ENCODE measurements at regions not wholly inside any gene's neighbourhood (a gene's known extent, or its start where the extent isn't known, plus 50 kb on each side); places are given as distances from the start of the nearest gene placed in this dataset.
"Not testable (repeated sequence)": the region's sequence is repeated elsewhere in the genome, so short reads cannot be mapped to it uniquely, and the experiment has no call there.

GRCh38 chr9:120315154-120315553 lies 264.8 kb downstream of the CDK5RAP2 start:
- Mint-ChIP-seq H3K36me3 (ENCODE audit: low read depth) (no peaks in the 10 kb centered on the region), H3K4me1 (ENCODE audit: low read depth) (no peaks in the 10 kb centered on the region), H3K9me3 (ENCODE audit: insufficient read depth) (peaks cover 12% of the 10 kb centered on the region), H3K27me3 (ENCODE audit: low read depth) (peaks cover 9% of the 10 kb centered on the region), H3K27ac (no peak overlapping the region), H3K4me3 (no peak overlapping the region)
- ChIA-PET CTCF (no interaction called here), POLR2A (no interaction called here)
- ATAC-seq (no peak), DNase-seq (no peak)

- no peak overlapping the region for H3K4me3 Mint-ChIP-seq
Measured at GRCh38 chr9:120312031-120312430, 267.9 kb downstream of the CDK5RAP2 start.

GRCh38 chr9:120310035-120310434 lies 269.9 kb downstream of the CDK5RAP2 start:
- no peaks in the 10 kb centered on the region for H3K4me1 Mint-ChIP-seq (ENCODE audit: low read depth)

More at GRCh38 chr9:120312031-120312430, 267.9 kb downstream of the CDK5RAP2 start:
- peaks cover 6% of the 10 kb centered on the region for H3K27me3 Mint-ChIP-seq (ENCODE audit: low read depth)
- no peaks in the 10 kb centered on the region for H3K36me3 Mint-ChIP-seq (ENCODE audit: low read depth)
- CTCF ChIA-PET = no interaction called here
- ATAC-seq (no peak), DNase-seq (no peak)
- peaks cover 12% of the 10 kb centered on the region for H3K9me3 Mint-ChIP-seq (ENCODE audit: insufficient read depth)
- no peak overlapping the region for H3K27ac Mint-ChIP-seq
- H3K4me1 Mint-ChIP-seq (ENCODE audit: low read depth) = no peaks in the 10 kb centered on the region
- POLR2A ChIA-PET = no interaction called here

GRCh38 chr9:120308495-120308894 lies 271.5 kb downstream of the CDK5RAP2 start:
- Mint-ChIP-seq H3K4me1 (ENCODE audit: low read depth) (no peaks in the 10 kb centered on the region), H3K27me3 (ENCODE audit: low read depth) (peaks cover 2% of the 10 kb centered on the region), H3K36me3 (ENCODE audit: low read depth) (no peaks in the 10 kb centered on the region), H3K4me3 (no peak overlapping the region), H3K9me3 (ENCODE audit: insufficient read depth) (peaks cover 8% of the 10 kb centered on the region), H3K27ac (no peak overlapping the region)
- DNase-seq (no peak), ATAC-seq (no peak)
- ChIA-PET CTCF (no interaction called here), POLR2A (interaction anchor here (0.6 kb wide), 1 partner anchor 46 kb away, joined by 3 read pairs; no protein-coding TSS in a partner anchor)

More at GRCh38 chr9:120310035-120310434, 269.9 kb downstream of the CDK5RAP2 start:
- Mint-ChIP-seq H3K36me3 (ENCODE audit: low read depth) (no peaks in the 10 kb centered on the region), H3K27me3 (ENCODE audit: low read depth) (peaks cover 2% of the 10 kb centered on the region), H3K4me3 (no peak overlapping the region), H3K9me3 (ENCODE audit: insufficient read depth) (peaks cover 12% of the 10 kb centered on the region), H3K27ac (no peak overlapping the region)
- DNase-seq (no peak), ATAC-seq (no peak)
- POLR2A ChIA-PET = no interaction called here
- CTCF ChIA-PET = no interaction called here

GRCh38 chr9:120307599-120307998 lies 272.4 kb downstream of the CDK5RAP2 start:
- no peak for DNase-seq
- no peak overlapping the region for H3K27ac Mint-ChIP-seq
- ATAC-seq = no peak
- no peaks in the 10 kb centered on the region for H3K36me3 Mint-ChIP-seq (ENCODE audit: low read depth)
- CTCF ChIA-PET = no interaction called here
- H3K27me3 Mint-ChIP-seq (ENCODE audit: low read depth) = no peaks in the 10 kb centered on the region
- H3K4me3 Mint-ChIP-seq = no peak overlapping the region
- H3K9me3 Mint-ChIP-seq (ENCODE audit: insufficient read depth) = peaks cover under 1% of the 10 kb centered on the region
- POLR2A ChIA-PET = no interaction called here
- no peaks in the 10 kb centered on the region for H3K4me1 Mint-ChIP-seq (ENCODE audit: low read depth)

- DNase-seq (no peak), ATAC-seq (no peak)
- Mint-ChIP-seq H3K4me3 (no peak overlapping the region), H3K27me3 (ENCODE audit: low read depth) (no peaks in the 10 kb centered on the region), H3K36me3 (ENCODE audit: low read depth) (no peaks in the 10 kb centered on the region), H3K27ac (no peak overlapping the region), H3K9me3 (ENCODE audit: insufficient read depth) (no peaks in the 10 kb centered on the region), H3K4me1 (ENCODE audit: low read depth) (no peaks in the 10 kb centered on the region)
- CTCF ChIA-PET = no interaction called here
- POLR2A ChIA-PET = no interaction called here
Measured at GRCh38 chr9:120306561-120306960, 273.4 kb downstream of the CDK5RAP2 start.

GRCh38 chr9:120306088-120306487 lies 273.9 kb downstream of the CDK5RAP2 start:
- Mint-ChIP-seq H3K36me3 (ENCODE audit: low read depth) (no peaks in the 10 kb centered on the region), H3K27me3 (ENCODE audit: low read depth) (no peaks in the 10 kb centered on the region), H3K4me1 (ENCODE audit: low read depth) (no peaks in the 10 kb centered on the region), H3K4me3 (no peak overlapping the region), H3K27ac (no peak overlapping the region), H3K9me3 (ENCODE audit: insufficient read depth) (no peaks in the 10 kb centered on the region)
- POLR2A ChIA-PET = no interaction called here
- CTCF ChIA-PET = no interaction called here
- DNase-seq = no peak
- no peak for ATAC-seq

- H3K27me3 Mint-ChIP-seq (ENCODE audit: low read depth); H3K4me1 Mint-ChIP-seq (ENCODE audit: low read depth); H3K4me3 Mint-ChIP-seq; ATAC-seq; POLR2A ChIA-PET; H3K9me3 Mint-ChIP-seq (ENCODE audit: insufficient read depth); H3K27ac Mint-ChIP-seq; H3K36me3 Mint-ChIP-seq (ENCODE audit: low read depth); CTCF ChIA-PET; DNase-seq: not testable (repeated sequence)
Measured at GRCh38 chr9:120304896-120305295, 275.1 kb downstream of the CDK5RAP2 start.

GRCh38 chr9:120303519-120303918 lies 276.4 kb downstream of the CDK5RAP2 start:
- POLR2A ChIA-PET = no interaction called here
- ATAC-seq (no peak), DNase-seq (no peak)
- H3K27ac Mint-ChIP-seq = no peak overlapping the region
- CTCF ChIA-PET = no interaction called here
- H3K36me3 Mint-ChIP-seq (ENCODE audit: low read depth) = no peaks in the 10 kb centered on the region
- no peaks in the 10 kb centered on the region for H3K27me3 Mint-ChIP-seq (ENCODE audit: low read depth)
- H3K4me3 Mint-ChIP-seq = no peak overlapping the region
- no peaks in the 10 kb centered on the region for H3K9me3 Mint-ChIP-seq (ENCODE audit: insufficient read depth)
- no peaks in the 10 kb centered on the region for H3K4me1 Mint-ChIP-seq (ENCODE audit: low read depth)

- ATAC-seq (no peak), DNase-seq (no peak)
- H3K4me1 Mint-ChIP-seq (ENCODE audit: low read depth) = no peaks in the 10 kb centered on the region
- H3K27ac Mint-ChIP-seq = no peak overlapping the region
- H3K27me3 Mint-ChIP-seq (ENCODE audit: low read depth) = no peaks in the 10 kb centered on the region
- H3K36me3 Mint-ChIP-seq (ENCODE audit: low read depth) = no peaks in the 10 kb centered on the region
- POLR2A ChIA-PET = no interaction called here
- CTCF ChIA-PET = no interaction called here
- no peaks in the 10 kb centered on the region for H3K9me3 Mint-ChIP-seq (ENCODE audit: insufficient read depth)
- no peak overlapping the region for H3K4me3 Mint-ChIP-seq
Measured at GRCh38 chr9:120299785-120300184, 280.2 kb downstream of the CDK5RAP2 start.

GRCh38 chr9:120294003-120294402 lies 286.0 kb downstream of the CDK5RAP2 start:
- ATAC-seq (no peak), DNase-seq (no peak)
- no peaks in the 10 kb centered on the region for H3K36me3 Mint-ChIP-seq (ENCODE audit: low read depth)
- H3K4me3 Mint-ChIP-seq = no peak overlapping the region
- ChIA-PET POLR2A (no interaction called here), CTCF (no interaction called here)
- H3K4me1 Mint-ChIP-seq (ENCODE audit: low read depth) = no peaks in the 10 kb centered on the region
- H3K27ac Mint-ChIP-seq = no peak overlapping the region
- H3K27me3 Mint-ChIP-seq (ENCODE audit: low read depth) = no peaks in the 10 kb centered on the region
- no peaks in the 10 kb centered on the region for H3K9me3 Mint-ChIP-seq (ENCODE audit: insufficient read depth)

- ATAC-seq (no peak), DNase-seq (no peak)
- ChIA-PET CTCF (no interaction called here), POLR2A (no interaction called here)
- Mint-ChIP-seq H3K36me3 (ENCODE audit: low read depth) (no peaks in the 10 kb centered on the region), H3K4me1 (ENCODE audit: low read depth) (no peaks in the 10 kb centered on the region), H3K9me3 (ENCODE audit: insufficient read depth) (no peaks in the 10 kb centered on the region), H3K4me3 (no peak overlapping the region), H3K27me3 (ENCODE audit: low read depth) (no peaks in the 10 kb centered on the region), H3K27ac (no peak overlapping the region)
Measured at GRCh38 chr9:120292606-120293005, 287.4 kb downstream of the CDK5RAP2 start.

GRCh38 chr9:120291050-120291449 lies 288.9 kb downstream of the CDK5RAP2 start:
- no peaks in the 10 kb centered on the region for H3K4me1 Mint-ChIP-seq (ENCODE audit: low read depth)
- ChIA-PET POLR2A (no interaction called here), CTCF (no interaction called here)
- no peak for DNase-seq
- ATAC-seq = no peak
- H3K9me3 Mint-ChIP-seq (ENCODE audit: insufficient read depth) = no peaks in the 10 kb centered on the region
- no peak overlapping the region for H3K27ac Mint-ChIP-seq
- H3K27me3 Mint-ChIP-seq (ENCODE audit: low read depth) = no peaks in the 10 kb centered on the region
- H3K36me3 Mint-ChIP-seq (ENCODE audit: low read depth) = no peaks in the 10 kb centered on the region
- no peak overlapping the region for H3K4me3 Mint-ChIP-seq

Measured in activated CD8-positive, alpha-beta T cell treated with anti-CD3 and anti-CD28 coated beads, Interleukin-2, amount 10 ng/mL, durations not matched to agents 7 days and 5 days (primary cell).